HG03520 (cell line): ENCODE measurements at regions not wholly inside any gene's neighbourhood (a gene's known extent, or its start where the extent isn't known, plus 50 kb on each side); places are given as distances from the start of the nearest gene placed in this dataset.

ENCODE experiments used
- ATAC-seq: cut with Tn5 transposase; IDR thresholded peaks from one replicate; pipeline ENCODE4 v1.9.1; 2021; ENCODE audit warnings: mild to moderate bottlenecking, moderate library complexity; ENCODE audit not compliant: unreplicated experiment

DNA sequence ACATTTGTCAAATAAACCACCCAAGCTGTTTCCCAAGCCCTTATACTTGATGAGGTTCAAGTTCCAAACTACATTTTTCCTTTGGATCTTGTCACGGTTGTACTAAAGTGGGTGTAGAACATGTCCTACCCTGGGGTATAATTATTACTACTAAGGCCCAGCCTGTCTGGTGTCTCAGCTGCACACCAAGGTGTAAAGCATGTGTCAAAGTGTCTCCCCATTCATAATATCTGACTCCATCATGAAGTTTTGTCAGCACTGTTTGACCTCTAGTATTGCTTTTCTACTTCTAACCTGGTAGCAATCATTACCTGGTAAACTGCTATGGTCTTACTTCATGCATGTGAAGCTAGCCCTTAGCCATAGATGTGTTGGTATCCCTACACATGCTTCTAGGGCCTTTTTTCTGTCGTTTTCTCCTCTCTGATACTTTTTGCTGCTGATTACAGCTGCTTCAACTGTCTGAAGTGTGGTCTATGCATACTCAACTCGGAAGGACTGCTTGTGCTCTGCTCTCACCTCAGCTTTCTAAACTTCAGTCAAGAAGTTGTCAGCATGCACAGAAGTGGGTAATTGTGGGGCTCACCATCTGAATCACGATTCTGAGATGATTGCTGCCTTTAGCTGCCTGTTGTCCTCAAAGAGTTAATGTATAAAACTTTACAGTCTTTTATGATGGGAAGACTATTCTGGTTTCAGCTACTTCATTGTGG lies 445.7 kb upstream of the TRIB2 start:
- peak; percentile 83 for ATAC-seq

DNA sequence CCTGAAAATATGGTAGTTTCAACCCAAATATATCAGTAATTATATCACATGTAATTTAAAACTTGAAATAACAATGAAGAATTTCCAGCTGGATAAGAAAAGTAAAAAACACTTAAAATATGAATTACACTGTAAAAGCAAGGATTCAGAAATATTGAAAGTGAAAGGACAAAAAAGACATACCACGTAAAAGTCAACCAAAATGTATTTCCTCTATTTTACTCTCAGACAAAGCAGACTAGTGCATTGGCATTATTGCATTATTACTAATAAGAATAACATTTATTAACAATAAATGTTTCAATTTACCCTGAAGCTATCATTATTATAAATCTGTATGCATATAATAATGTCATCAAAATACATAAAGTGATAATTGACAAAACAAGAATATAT lies 445.1 kb upstream of the TRIB2 start:
- ATAC-seq: no peak

DNA sequence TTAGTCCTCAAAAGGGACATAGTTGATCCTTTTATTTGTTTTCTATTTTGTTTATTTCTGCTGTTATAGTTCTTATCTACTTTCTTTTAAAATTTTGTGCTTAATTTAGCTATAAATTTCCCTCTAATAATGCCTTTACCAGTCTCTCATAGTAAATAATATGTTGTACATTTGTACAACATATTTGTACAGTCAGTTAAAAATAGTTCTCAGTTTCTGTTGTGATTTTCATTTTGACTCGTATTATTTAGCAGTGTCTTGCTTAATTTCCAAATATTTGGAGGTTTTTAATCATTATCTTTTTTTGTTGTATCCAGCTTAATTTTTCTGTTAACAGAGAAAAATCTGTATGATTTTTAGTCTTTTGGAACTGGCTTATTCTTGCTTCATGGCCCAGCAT lies 443.6 kb upstream of the TRIB2 start:
- ATAC-seq: no peak

DNA sequence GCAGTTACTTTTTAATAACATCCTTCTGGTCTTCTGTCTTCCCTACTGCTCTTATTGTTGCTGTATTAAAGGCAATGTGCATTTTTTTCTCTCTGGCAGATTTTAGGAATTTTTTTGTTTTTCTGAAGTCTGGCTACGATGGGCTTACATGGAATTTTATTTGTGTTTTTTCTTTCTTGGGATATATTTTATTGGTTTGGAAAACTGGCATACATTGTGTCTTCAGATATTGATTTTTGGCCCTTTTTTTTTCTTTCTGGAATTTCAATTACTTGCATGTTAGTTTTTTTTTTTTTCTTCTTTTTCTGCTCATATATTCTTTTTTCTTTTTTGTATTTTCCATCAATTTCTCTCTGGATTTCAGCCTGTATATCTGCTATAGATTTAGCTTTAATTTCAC lies 442.1 kb upstream of the TRIB2 start:
- no peak for ATAC-seq

DNA sequence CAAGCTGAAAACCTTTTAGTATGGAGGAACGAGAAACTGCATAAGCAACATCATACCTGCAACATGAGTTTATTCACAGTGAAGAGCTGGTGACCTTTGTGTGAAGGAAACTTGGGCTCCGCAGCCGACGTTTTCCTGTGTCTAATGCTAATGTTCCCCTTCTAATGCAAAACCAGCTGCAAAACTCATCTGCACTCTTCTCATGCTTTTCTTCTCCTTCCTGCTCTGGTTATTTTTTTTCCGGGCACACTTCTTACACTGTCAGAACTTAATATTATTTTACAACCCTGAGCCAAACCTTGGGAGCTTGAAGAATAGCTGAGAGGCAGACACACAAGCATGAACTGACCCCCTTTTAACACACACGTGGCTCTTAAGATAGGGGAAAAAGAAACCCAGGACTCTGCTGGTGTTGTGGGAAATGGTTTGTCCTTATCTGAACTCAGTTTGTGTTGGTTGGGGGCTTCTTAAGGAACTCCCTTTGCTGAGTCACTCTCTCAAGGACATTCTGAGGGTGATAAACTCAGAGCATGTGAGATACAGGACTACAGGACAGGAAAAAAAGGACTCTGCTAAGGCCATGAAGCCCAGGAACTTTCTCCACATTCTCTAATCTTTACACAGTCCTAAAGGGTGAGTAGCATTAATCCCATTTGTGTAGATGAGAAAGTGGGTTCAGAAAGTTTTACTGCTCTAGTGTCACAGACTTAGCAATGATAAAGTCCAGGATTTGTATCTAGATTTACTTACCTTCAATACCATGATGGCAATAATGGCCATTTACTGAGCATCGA lies 439.3 kb upstream of the TRIB2 start:
- ATAC-seq: no peak

GRCh38 chr2:12278217-12278750 lies 438.5 kb upstream of the TRIB2 start:
- ATAC-seq: no peak

DNA sequence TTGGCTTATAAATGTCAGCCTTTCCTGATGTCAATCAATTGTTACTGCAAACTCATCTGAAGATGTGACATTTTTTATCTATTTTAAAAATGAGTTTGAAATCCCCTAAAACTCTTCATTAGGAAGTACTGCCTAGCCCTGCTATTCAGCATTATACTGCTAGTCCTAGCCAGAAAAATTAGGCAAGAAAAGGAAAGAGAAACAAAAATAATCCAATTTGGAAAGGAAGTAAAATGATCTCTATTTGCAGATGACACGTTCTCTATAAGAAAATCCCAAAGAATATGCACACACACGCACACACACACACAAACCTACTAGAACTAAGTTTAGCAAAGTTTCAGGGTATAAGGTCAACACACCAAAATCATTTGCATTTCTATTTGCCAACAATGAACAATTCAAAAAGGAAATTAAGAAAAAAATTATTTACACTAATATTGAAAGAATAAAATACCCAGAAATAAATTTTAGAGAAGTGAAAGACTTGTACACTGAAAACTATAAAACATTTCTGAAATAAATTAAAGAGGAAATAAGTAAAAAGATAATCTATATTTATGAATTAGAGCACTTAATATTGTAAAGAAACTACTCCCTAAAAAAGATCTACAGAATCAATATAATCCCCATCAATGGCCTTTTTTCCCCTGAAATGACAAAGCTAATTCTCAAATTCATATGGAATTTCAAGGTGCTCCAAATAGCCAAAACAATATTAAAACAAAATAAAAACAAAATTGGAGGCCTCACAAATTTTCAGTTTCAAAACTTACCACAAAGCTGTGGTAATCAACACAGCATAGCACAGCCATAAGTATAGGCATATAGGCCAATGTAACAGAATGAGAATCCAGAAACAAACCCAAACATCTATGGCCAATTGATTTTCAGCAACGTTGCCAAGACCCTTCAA lies 433.7 kb upstream of the TRIB2 start:
- ATAC-seq: peak; percentile 89

GRCh38 chr2:12284037-12284436 lies 432.7 kb upstream of the TRIB2 start:
- no peak for ATAC-seq

DNA sequence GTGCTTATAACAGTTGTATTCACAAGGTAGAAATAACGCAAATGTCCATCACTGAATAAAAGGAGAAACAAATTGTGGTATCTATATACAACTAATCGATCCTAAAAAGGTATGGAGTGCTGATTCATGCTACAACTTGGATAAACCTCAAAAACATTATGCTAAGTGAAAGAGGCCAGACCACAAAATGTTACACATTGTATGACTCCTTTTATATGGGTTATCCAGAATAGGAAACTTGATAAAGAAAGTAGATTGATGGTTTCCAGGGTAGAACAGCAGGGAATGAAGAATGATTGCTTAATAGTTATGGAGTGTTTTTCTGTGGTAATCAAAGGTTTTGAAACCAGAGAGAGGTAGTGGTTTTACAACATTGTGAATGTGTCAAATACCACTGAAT lies 432.2 kb upstream of the TRIB2 start:
- ATAC-seq: no peak

DNA sequence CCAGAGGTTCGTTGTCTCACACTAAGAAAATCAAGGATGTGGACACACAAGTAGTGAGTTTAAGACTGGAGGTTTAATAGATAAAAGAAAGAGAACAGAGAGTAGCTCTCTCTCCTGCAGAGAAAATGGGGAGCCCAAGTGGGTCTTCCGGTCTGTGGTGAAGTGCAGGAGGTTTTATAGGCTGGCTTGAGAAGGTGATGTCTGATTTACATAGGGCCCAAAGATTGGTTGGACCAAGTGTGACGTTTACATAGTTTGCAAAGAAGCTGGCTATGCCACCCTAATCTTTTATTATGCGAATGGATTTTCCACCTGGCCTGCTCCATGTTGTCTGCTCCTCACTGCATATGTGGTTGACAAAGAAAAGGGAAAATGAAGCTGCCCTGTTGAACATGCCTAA lies 430.4 kb upstream of the TRIB2 start:
- ATAC-seq: no peak

- no peak for ATAC-seq
These were observed 429.4 kb upstream of the TRIB2 start for GRCh38 chr2:12287220-12287751.

- no peak for ATAC-seq
These were observed 428.7 kb upstream of the TRIB2 start for GRCh38 chr2:12288048-12288447.

- ATAC-seq: no peak
These were observed 427.5 kb upstream of the TRIB2 start for GRCh38 chr2:12289120-12289802.

DNA sequence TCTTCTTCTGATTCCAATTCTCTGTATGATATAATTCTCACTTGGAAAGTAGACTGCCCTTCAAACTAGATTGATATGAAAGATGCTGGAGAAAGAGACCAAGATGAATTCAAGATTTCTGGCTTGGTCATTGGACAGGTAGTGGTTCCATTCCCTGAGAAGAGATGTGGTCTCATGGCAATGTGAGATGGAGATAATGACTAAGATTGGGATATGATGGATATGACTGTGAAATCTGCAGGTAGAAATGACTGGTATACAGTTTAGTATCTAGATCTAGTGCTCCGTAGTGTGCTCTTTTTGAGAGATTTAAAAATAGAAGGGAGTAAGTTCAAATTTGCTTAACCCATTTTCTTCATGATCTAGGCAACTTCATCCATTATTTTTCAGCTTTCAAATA lies 425.4 kb upstream of the TRIB2 start:
- no peak for ATAC-seq

DNA sequence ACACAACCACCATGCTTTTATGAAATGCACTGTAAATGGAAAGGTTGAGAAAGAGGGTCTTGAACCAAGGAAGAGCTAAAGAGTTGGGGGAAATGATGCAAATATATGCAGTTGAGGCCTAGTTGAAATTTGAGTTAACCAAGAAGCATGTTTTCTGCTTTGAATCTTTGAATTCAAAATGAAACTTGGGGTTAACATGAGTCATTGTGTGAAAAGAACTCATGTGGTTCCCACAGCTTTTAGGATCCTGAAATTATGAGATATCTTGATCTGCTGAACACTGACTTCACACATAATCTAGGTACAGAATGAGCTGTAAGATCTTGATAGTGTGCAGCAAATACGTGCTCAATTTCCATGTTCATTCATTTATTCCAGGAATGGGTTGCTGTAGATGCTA lies 422.9 kb upstream of the TRIB2 start:
- peak; percentile 98 for ATAC-seq

GRCh38 chr2:12295856-12296519 lies 420.7 kb upstream of the TRIB2 start:
- no peak for ATAC-seq

- no peak for ATAC-seq
These were observed 419.8 kb upstream of the TRIB2 start for GRCh38 chr2:12296915-12297314.

GRCh38 chr2:12298352-12298751 lies 418.4 kb upstream of the TRIB2 start:
- no peak for ATAC-seq

DNA sequence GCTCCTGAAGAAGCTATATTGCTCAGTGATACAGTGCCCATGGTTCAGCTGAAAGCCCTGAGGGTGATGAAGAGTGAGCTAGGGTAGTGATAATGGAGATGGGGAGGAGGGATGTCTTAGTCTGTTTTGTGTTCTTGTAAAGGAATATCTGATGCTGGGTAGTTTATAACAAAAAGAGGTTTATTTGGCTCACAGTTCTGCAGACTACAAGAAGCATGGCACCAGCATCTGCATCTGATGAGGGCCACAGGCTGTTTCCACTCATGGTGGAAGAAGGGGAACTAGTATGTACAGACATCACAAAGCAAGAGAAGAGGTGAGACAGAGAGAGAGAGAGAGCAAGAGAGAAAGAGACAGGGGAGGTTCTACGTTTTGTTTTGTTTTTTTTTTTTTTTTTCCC lies 417.3 kb upstream of the TRIB2 start:
- ATAC-seq: no peak
